ENCODE measurements at regions not wholly inside any gene's neighbourhood (a gene's known extent, or its start where the extent isn't known, plus 50 kb on each side); places are given as distances from the start of the nearest gene placed in this dataset.
A peak's percentile ranks its signal among the peaks of the same experiment; 100 is the strongest.

GRCh38 chr7:119935418-119936025 lies 337.5 kb upstream of the KCND2 start:
- H3K4me3 ChIP-seq = no peak overlapping the region
- DNase-seq (ENCODE audit: low spot score in 2 of 2) = no peak
- H3K36me3 ChIP-seq = no peaks in the 10 kb centered on the region
- 22 to 25% methylated on average over 4 of the region's 4 CpGs for WGBS, 2 donors
- H3K27me3 ChIP-seq = no peaks in the 10 kb centered on the region
- H3K4me1 ChIP-seq = no peaks in the 10 kb centered on the region
- no peak for TF ChIP-seq EP300 (IDR thresholded peaks at IDR 0.05)
- TF ChIP-seq, protein P1, sequence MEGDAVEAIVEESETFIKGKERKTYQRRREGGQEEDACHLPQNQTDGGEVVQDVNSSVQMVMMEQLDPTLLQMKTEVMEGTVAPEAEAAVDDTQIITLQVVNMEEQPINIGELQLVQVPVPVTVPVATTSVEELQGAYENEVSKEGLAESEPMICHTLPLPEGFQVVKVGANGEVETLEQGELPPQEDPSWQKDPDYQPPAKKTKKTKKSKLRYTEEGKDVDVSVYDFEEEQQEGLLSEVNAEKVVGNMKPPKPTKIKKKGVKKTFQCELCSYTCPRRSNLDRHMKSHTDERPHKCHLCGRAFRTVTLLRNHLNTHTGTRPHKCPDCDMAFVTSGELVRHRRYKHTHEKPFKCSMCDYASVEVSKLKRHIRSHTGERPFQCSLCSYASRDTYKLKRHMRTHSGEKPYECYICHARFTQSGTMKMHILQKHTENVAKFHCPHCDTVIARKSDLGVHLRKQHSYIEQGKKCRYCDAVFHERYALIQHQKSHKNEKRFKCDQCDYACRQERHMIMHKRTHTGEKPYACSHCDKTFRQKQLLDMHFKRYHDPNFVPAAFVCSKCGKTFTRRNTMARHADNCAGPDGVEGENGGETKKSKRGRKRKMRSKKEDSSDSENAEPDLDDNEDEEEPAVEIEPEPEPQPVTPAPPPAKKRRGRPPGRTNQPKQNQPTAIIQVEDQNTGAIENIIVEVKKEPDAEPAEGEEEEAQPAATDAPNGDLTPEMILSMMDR (IDR thresholded peaks at IDR 0.05) = peak in 4 of 5 experiments; percentile 22 to 33 (median 30)
- no peak overlapping the region for H3K27ac ChIP-seq
- H3K9me3 ChIP-seq = no peaks in the 10 kb centered on the region

- Histone ChIP-seq H3K36me3 (no peaks in the 10 kb centered on the region), H3K4me3 (no peak overlapping the region), H3K4me1 (no peaks in the 10 kb centered on the region), H3K27me3 (no peaks in the 10 kb centered on the region), H3K27ac (no peak overlapping the region), H3K9me3 (no peaks in the 10 kb centered on the region)
- WGBS, 2 donors = 63 to 80% methylated on average over 2 of the region's 2 CpGs
- TF ChIP-seq POLR2A (IDR thresholded peaks at IDR 0.05) (no peak), EP300 (IDR thresholded peaks at IDR 0.05) (no peak)
- TF ChIP-seq, protein P1 (IDR thresholded peaks at IDR 0.05) = no peak
- no peak for DNase-seq (ENCODE audit: low spot score in 2 of 2)
Measured at GRCh38 chr7:119936836-119937235, 336.1 kb upstream of the KCND2 start.

DNA sequence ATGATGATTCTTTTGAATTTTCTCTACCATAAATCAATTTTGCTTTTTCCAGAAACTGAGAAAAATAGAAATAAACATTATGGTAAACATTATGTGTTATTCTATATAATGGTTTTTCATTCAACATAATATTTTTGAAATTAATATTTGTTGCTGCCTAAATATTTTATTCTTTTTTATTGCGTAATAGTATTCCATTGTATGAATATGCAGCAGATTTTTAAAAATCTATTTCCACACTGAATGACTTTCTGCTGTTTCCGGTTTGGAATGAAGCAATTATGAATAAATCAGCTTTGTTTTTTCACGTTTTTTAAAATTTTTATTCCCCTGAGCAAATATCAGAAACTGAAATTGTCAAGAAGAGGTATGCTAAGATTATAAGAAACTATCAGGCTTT lies 335.2 kb upstream of the KCND2 start:
- no peak for TF ChIP-seq POLR2A (IDR thresholded peaks at IDR 0.05)
- no peak for TF ChIP-seq EP300 (IDR thresholded peaks at IDR 0.05)
- TF ChIP-seq, protein P1 (IDR thresholded peaks at IDR 0.05) = no peak

GRCh38 chr7:119943942-119944600 lies 328.9 kb upstream of the KCND2 start:
- TF ChIP-seq POLR2A (IDR thresholded peaks at IDR 0.05) = no peak
- TF ChIP-seq, protein P1 (IDR thresholded peaks at IDR 0.05) = no peak
- no peak for TF ChIP-seq EP300 (IDR thresholded peaks at IDR 0.05)
- Histone ChIP-seq H3K4me1 (no peaks in the 10 kb centered on the region), H3K36me3 (no peaks in the 10 kb centered on the region), H3K4me3 (no peak overlapping the region), H3K27me3 (no peaks in the 10 kb centered on the region), H3K9me3 (no peaks in the 10 kb centered on the region), H3K27ac (no peak overlapping the region)
- 74 to 76% methylated on average over 5 of the region's 5 CpGs for WGBS, 2 donors
- DNase-seq (ENCODE audit: low spot score in 2 of 2) = no peak

More for the DNA sequence above, 335.2 kb upstream of the KCND2 start:
- Histone ChIP-seq H3K9me3 (no peaks in the 10 kb centered on the region), H3K4me1 (no peaks in the 10 kb centered on the region), H3K27me3 (no peaks in the 10 kb centered on the region), H3K36me3 (no peaks in the 10 kb centered on the region), H3K27ac (no peak overlapping the region), H3K4me3 (no peak overlapping the region)
- 82 to 84% methylated on average over 3 of the region's 3 CpGs for WGBS, 2 donors
- no peak for DNase-seq (ENCODE audit: low spot score in 2 of 2)

GRCh38 chr7:119944601-119944972 lies 328.4 kb upstream of the KCND2 start:
- 61 to 65% methylated on average over 1 of the region's 1 CpG for WGBS, 2 donors
- no peak for TF ChIP-seq EP300 (IDR thresholded peaks at IDR 0.05)
- TF ChIP-seq POLR2A (IDR thresholded peaks at IDR 0.05) = no peak
- TF ChIP-seq, protein P1 (IDR thresholded peaks at IDR 0.05) = no peak
- H3K27me3 ChIP-seq = no peaks in the 10 kb centered on the region
- no peaks in the 10 kb centered on the region for H3K9me3 ChIP-seq
- H3K4me1 ChIP-seq = no peaks in the 10 kb centered on the region
- no peaks in the 10 kb centered on the region for H3K36me3 ChIP-seq
- DNase-seq (ENCODE audit: low spot score in 2 of 2) = no peak
- H3K27ac ChIP-seq = no peak overlapping the region
- H3K4me3 ChIP-seq = no peak overlapping the region

All from tibial nerve (tissue), 4 donors.